ENCODE measurements at regions not wholly inside any gene's neighbourhood (a gene's known extent, or its start where the extent isn't known, plus 50 kb on each side); places are given as distances from the start of the nearest gene placed in this dataset.

- Mint-ChIP-seq H3K9me3 (no peaks in the 10 kb centered on the region), H3K4me1 (no peaks in the 10 kb centered on the region), H3K36me3 (ENCODE audit: low read depth) (no peaks in the 10 kb centered on the region), H3K27me3 (no peaks in the 10 kb centered on the region), H3K4me3 (no peak overlapping the region), H3K27ac (no peak overlapping the region)
- ChIA-PET POLR2A (no interaction called here), CTCF (no interaction called here)
- no peak for DNase-seq
- intact Hi-C loops (cut with micrococcal nuclease): no loop called here
- no peak for ATAC-seq (ENCODE audit: low read depth)
- no peak for TF ChIP-seq CTCF (IDR thresholded peaks at IDR 0.05)
These were observed 130.7 kb downstream of the SEC61B start for GRCh38 chr9:99352826-99353225.

- TF ChIP-seq CTCF (IDR thresholded peaks at IDR 0.05): no peak
- intact Hi-C loops (cut with micrococcal nuclease): no loop called here
- H3K9me3 Mint-ChIP-seq: no peaks in the 10 kb centered on the region
- no peak overlapping the region for H3K4me3 Mint-ChIP-seq
- no peak overlapping the region for H3K27ac Mint-ChIP-seq
- peaks cover 3% of the 10 kb centered on the region for H3K27me3 Mint-ChIP-seq
- no peaks in the 10 kb centered on the region for H3K36me3 Mint-ChIP-seq (ENCODE audit: low read depth)
- ChIA-PET POLR2A (no interaction called here), CTCF (no interaction called here)
- no peak for DNase-seq
- no peak for ATAC-seq (ENCODE audit: low read depth)
- H3K4me1 Mint-ChIP-seq: no peaks in the 10 kb centered on the region
These were observed 131.3 kb downstream of the SEC61B start for GRCh38 chr9:99353408-99353807.

- intact Hi-C loops (cut with micrococcal nuclease): no loop called here
- Mint-ChIP-seq H3K27ac (no peak overlapping the region), H3K27me3 (peaks cover 9% of the 10 kb centered on the region), H3K4me3 (no peak overlapping the region), H3K36me3 (ENCODE audit: low read depth) (no peaks in the 10 kb centered on the region), H3K4me1 (no peaks in the 10 kb centered on the region), H3K9me3 (no peaks in the 10 kb centered on the region)
- POLR2A ChIA-PET: no interaction called here
- no peak for DNase-seq
- ATAC-seq (ENCODE audit: low read depth): no peak
- no peak for TF ChIP-seq CTCF (IDR thresholded peaks at IDR 0.05)
- CTCF ChIA-PET: no interaction called here
These were observed 132.0 kb downstream of the SEC61B start for GRCh38 chr9:99354104-99354503.

GRCh38 chr9:99356512-99356971 lies 134.5 kb downstream of the SEC61B start:
- Mint-ChIP-seq H3K4me3 (no peak overlapping the region), H3K9me3 (no peaks in the 10 kb centered on the region), H3K36me3 (ENCODE audit: low read depth) (no peaks in the 10 kb centered on the region), H3K27ac (no peak overlapping the region), H3K27me3 (peaks cover 29% of the 10 kb centered on the region), H3K4me1 (no peaks in the 10 kb centered on the region)
- no peak for ATAC-seq (ENCODE audit: low read depth)
- ChIA-PET CTCF (interaction anchor here (0.5 kb wide), 1 partner anchor 13 kb away, joined by 4 read pairs; no protein-coding TSS in a partner anchor), POLR2A (no interaction called here)
- intact Hi-C loops (cut with micrococcal nuclease): no loop called here
- DNase-seq: no peak
- no peak for TF ChIP-seq CTCF (IDR thresholded peaks at IDR 0.05)

GRCh38 chr9:99357575-99357974 lies 135.5 kb downstream of the SEC61B start:
- ChIA-PET CTCF (no interaction called here), POLR2A (no interaction called here)
- Mint-ChIP-seq H3K27ac (no peak overlapping the region), H3K4me3 (no peak overlapping the region), H3K9me3 (no peaks in the 10 kb centered on the region), H3K36me3 (ENCODE audit: low read depth) (no peaks in the 10 kb centered on the region), H3K4me1 (no peaks in the 10 kb centered on the region), H3K27me3 (peaks cover 33% of the 10 kb centered on the region)
- DNase-seq (no peak), ATAC-seq (ENCODE audit: low read depth) (no peak)
- intact Hi-C loops (cut with micrococcal nuclease): no loop called here
- TF ChIP-seq CTCF (IDR thresholded peaks at IDR 0.05): no peak

All from activated B cell treated with CpG ODN at 0.5 μM for 24 hours (primary cell).